SK-N-SH (cell line): ENCODE measurements at regions not wholly inside any gene's neighbourhood (a gene's known extent, or its start where the extent isn't known, plus 50 kb on each side); places are given as distances from the start of the nearest gene placed in this dataset.

Source experiments
- CTCF ChIA-PET: fragments of 300-600, 350-600 bp; formaldehyde crosslinking; extraction: SDS; loops from one replicate; lab custom pipeline; 2021; lab: Yijun Ruan, JAX
- POLR2A ChIA-PET: fragments of 350-600 bp; sonication (Branson Sonifier 250); formaldehyde crosslinking; extraction: SDS; loops from one replicate; lab custom pipeline; 2020; ENCODE audit warnings: antibody characterized with exemption, inconsistent platforms; lab: Yijun Ruan, JAX
- DNase-seq: peaks from one replicate; pipeline ENCODE4 v3.0.0; 2012
- H2AFZ ChIP-seq: fragments of 200-600 bp; sonication (generic); 2 replicates; pipeline ENCODE4 v1.8.1; 2016; ENCODE audit warnings: antibody characterized with exemption, mild to moderate bottlenecking, low read depth
- H3F3A ChIP-seq: fragments of 200-600 bp; sonication (generic); replicated peaks from 2 replicates; pipeline ENCODE3; 2016; ENCODE audit warnings: antibody characterized with exemption, mild to moderate bottlenecking; ENCODE audit not compliant: insufficient read depth
- H3K27ac ChIP-seq, 2 experiments: fragments of 200-500 bp in 1 of 2; fragments of 200-600 bp in 1 of 2; sonication (Bioruptor generic) in 1 of 2; sonication (generic), shearing (Covaris generic) in 1 of 2; 2 replicates each; pipeline versions ENCODE4 v1.5.1 to v1.6.1; 2014 to 2016; ENCODE audit warnings: low read depth in 2 of 2, inconsistent platforms in 1 of 2, low read length in 1 of 2, mild to moderate bottlenecking in 1 of 2, mixed read lengths in 1 of 2
- H3K27me3 ChIP-seq: fragments of 200-600 bp; sonication (generic), shearing (Covaris generic); 2 replicates; pipeline ENCODE4 v1.6.1; 2016; ENCODE audit warnings: mixed run types; ENCODE audit not compliant: insufficient read depth
- H3K36me3 ChIP-seq, 2 experiments: fragments of 200-500 bp in 1 of 2; fragments of 200-600 bp in 1 of 2; sonication (Bioruptor generic) in 1 of 2; sonication (generic) in 1 of 2; replicated peaks in 1 of 2; 2 replicates each; pipeline versions ENCODE3 to v1.5.1; 2014 to 2016; ENCODE audit warnings: low read length in 1 of 2, mild to moderate bottlenecking in 1 of 2; ENCODE audit not compliant: insufficient read depth in 2 of 2, control insufficient read depth in 1 of 2
- H3K4me1 ChIP-seq, 2 experiments: fragments of 200-500 bp in 1 of 2; fragments of 200-600 bp in 1 of 2; sonication (Bioruptor generic) in 1 of 2; sonication (generic), shearing (Covaris generic) in 1 of 2; 2 replicates each; pipeline versions ENCODE4 v1.5.1 to v1.6.1; 2014 to 2016; ENCODE audit warnings: low read depth in 1 of 2, low read length in 1 of 2, mixed run types in 1 of 2; ENCODE audit not compliant: insufficient read depth in 2 of 2, control insufficient read depth in 1 of 2
- H3K4me2 ChIP-seq: fragments of 200-600 bp; sonication (generic), shearing (Covaris generic); 2 replicates; pipeline ENCODE4 v1.6.1; 2017; ENCODE audit warnings: mixed run types
- H3K4me3 ChIP-seq, 2 experiments: fragments of 200-500 bp in 1 of 2; fragments of 200-600 bp in 1 of 2; sonication (Bioruptor generic) in 1 of 2; sonication (generic), shearing (Covaris generic) in 1 of 2; 2 replicates each; pipeline versions ENCODE4 v1.5.1 to v1.8.1; 2014 to 2016; ENCODE audit warnings: low read depth in 2 of 2, inconsistent platforms in 1 of 2, low read length in 1 of 2, mild to moderate bottlenecking in 1 of 2, mixed read lengths in 1 of 2, moderate library complexity in 1 of 2
- H3K79me2 ChIP-seq: fragments of 200-600 bp; sonication (generic); 2 replicates; pipeline ENCODE4 v1.8.1; 2017; ENCODE audit warnings: mild to moderate bottlenecking; ENCODE audit not compliant: insufficient read depth
- H3K9ac ChIP-seq: fragments of 200-600 bp; sonication (generic); 2 replicates; pipeline ENCODE4 v1.6.1; 2017; ENCODE audit warnings: mixed run types
- H3K9me2 ChIP-seq: fragments of 200-600 bp; sonication (generic); 2 replicates; pipeline ENCODE4 v1.6.1; 2017; ENCODE audit warnings: mixed run types
- H3K9me3 ChIP-seq: fragments of 200-600 bp; sonication (generic); 2 replicates; pipeline ENCODE4 v1.6.1; 2017; ENCODE audit warnings: mixed run types, mild to moderate bottlenecking, moderate library complexity
- H4K20me1 ChIP-seq: fragments of 200-600 bp; sonication (generic); 2 replicates; pipeline ENCODE4 v1.6.1; 2017; ENCODE audit warnings: mild to moderate bottlenecking, mixed run types; ENCODE audit not compliant: insufficient read depth
- CHD2 ChIP-seq: fragments of 150-350 bp; IDR thresholded peaks from 2 replicates; pipeline ENCODE4 v1.6.1; 2018; ENCODE audit warnings: low read length; ENCODE audit not compliant: partially characterized antibody
- EZH2phosphoT487 ChIP-seq: fragments of 200-600 bp; sonication (generic); IDR thresholded peaks from 2 replicates; pipeline ENCODE4 v1.6.1; 2017; ENCODE audit warnings: low read depth, mixed run types, mild to moderate bottlenecking, antibody characterized with exemption, moderate library complexity, borderline replicate concordance
- FOSL2 ChIP-seq: IDR thresholded peaks from 2 replicates; pipeline ENCODE4 v1.4.0; 2012; ENCODE audit warnings: low read depth, mild to moderate bottlenecking, moderate library complexity, borderline replicate concordance
- GABPA ChIP-seq: IDR thresholded peaks from 2 replicates; pipeline ENCODE4 v1.4.0; 2012; ENCODE audit warnings: low read depth, mild to moderate bottlenecking
- GATA2 ChIP-seq: sonication (generic); formaldehyde crosslinking; IDR thresholded peaks from 2 replicates; pipeline ENCODE4 v1.5.0; 2020; ENCODE audit warnings: mild to moderate bottlenecking, missing genetic modification reagents
- MXI1 ChIP-seq: IDR thresholded peaks from 2 replicates; pipeline ENCODE4 v1.6.1; 2012; ENCODE audit warnings: mild to moderate bottlenecking, low read depth, low read length, improper control_type of control experiment
- POLR2AphosphoS5 ChIP-seq: IDR thresholded peaks from 2 replicates; pipeline ENCODE4 v1.6.1; 2012; ENCODE audit warnings: low read depth, low read length
- RCOR1 ChIP-seq: fragments of 150-350 bp; IDR thresholded peaks from 2 replicates; pipeline ENCODE4 v1.6.1; 2017; ENCODE audit warnings: antibody characterized with exemption, low read length
- RXRA ChIP-seq: IDR thresholded peaks from 2 replicates; pipeline ENCODE4 v1.4.0; 2012; ENCODE audit warnings: low read depth, mild to moderate bottlenecking, borderline replicate concordance
- SIN3A ChIP-seq: IDR thresholded peaks from 2 replicates; pipeline ENCODE4 v1.6.1; 2012; ENCODE audit warnings: low read depth, mild to moderate bottlenecking, low read length, moderate library complexity, borderline replicate concordance
- SMC3 ChIP-seq: IDR thresholded peaks from 2 replicates; pipeline ENCODE4 v1.6.1; 2012; ENCODE audit warnings: low read depth, low read length, improper control_type of control experiment
- TAF1 ChIP-seq: IDR thresholded peaks from 2 replicates; pipeline ENCODE4 v1.6.1; 2012; ENCODE audit warnings: low read depth, mild to moderate bottlenecking, low read length, moderate library complexity, borderline replicate concordance
- TCF12 ChIP-seq: IDR thresholded peaks from 2 replicates; pipeline ENCODE4 v1.4.0; 2012
- TEAD4 ChIP-seq: IDR thresholded peaks from 2 replicates; pipeline ENCODE4 v1.4.0; 2012; ENCODE audit warnings: mild to moderate bottlenecking, borderline replicate concordance; ENCODE audit not compliant: insufficient read depth
- WGBS: methylation state at CpG from one replicate; pipeline ENCODE4 v1.1.6; 2017; ENCODE audit warnings: low lambda C conversion rate; 5-methylcytosine and 5-hydroxymethylcytosine counted together
- TF ChIP-seq, protein P1 (sequence below): fragments of 200-600 bp; sonication (generic); IDR thresholded peaks from 2 replicates; pipeline ENCODE4 v1.6.1; 2017; ENCODE audit warnings: antibody characterized with exemption, mild to moderate bottlenecking, moderate library complexity
- TF ChIP-seq, protein P2 (sequence below): fragments of 150-350 bp; IDR thresholded peaks from 2 replicates; pipeline ENCODE4 v1.6.1; 2017; ENCODE audit warnings: antibody characterized with exemption, low read length, low read depth, borderline replicate concordance
- TF ChIP-seq, protein P3 (sequence below): IDR thresholded peaks from 2 replicates; pipeline ENCODE4 v1.4.0; 2012; ENCODE audit warnings: low read depth, borderline replicate concordance
- TF ChIP-seq, protein P4 (sequence below): fragments of 150-350 bp; IDR thresholded peaks from 2 replicates; pipeline ENCODE4 v1.6.1; 2016; ENCODE audit warnings: mild to moderate bottlenecking, low read depth, low read length
- TF ChIP-seq, protein P5 (sequence below): IDR thresholded peaks from 2 replicates; pipeline ENCODE4; 2012

DNA sequence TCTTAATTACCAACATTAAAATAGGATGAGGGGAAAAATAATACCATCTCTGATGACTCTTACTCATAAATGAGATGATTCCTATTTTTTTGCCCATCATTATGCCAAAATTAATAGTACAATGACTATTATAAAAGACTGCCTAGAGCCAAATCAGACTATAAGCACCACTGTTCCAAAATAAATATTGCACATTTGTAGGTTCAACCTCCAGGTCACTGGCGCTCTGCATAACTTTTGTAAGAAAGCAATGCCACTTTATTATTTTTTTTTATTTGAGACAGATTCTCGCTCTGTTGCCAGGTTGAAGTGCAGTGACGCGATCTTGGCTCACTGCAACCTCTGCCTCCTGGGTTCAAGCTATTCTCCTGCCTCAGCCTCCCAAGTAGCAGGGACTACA, 142.5 kb upstream of the SP8 start:
- POLR2A ChIA-PET: no interaction called here

DNA sequence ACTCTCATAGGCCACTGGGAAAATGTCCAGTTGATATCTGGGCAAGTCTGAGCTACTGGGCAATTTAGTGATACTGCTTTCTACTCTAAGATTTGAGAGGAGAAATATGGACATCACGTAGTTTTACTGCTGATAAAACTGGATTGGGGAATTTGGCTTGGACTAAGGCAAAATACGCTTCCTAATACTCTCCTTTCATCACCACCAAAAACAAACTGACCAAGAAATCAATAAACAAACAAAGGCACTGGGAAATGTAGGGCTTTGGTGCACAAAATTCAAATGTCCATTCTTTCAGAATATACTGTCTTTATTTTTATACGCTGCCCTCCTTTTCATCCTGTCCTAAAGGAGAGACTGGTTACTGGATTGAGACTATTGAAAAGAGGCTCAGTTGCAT, 145.1 kb upstream of the SP8 start:
- Histone ChIP-seq H3K4me3 (no peak overlapping the region), H3K4me2 (no peak overlapping the region), H2AFZ (no peak overlapping the region), H3K9me2 (no peaks in the 10 kb centered on the region), H4K20me1 (no peaks in the 10 kb centered on the region), H3K4me1 (no peaks in the 10 kb centered on the region), H3F3A (no peaks in the 10 kb centered on the region), H3K27me3 (no peaks in the 10 kb centered on the region), H3K36me3 (no peaks in the 10 kb centered on the region), H3K27ac (no peak overlapping the region), H3K79me2 (no peaks in the 10 kb centered on the region), H3K9ac (no peak overlapping the region), H3K9me3 (no peaks in the 10 kb centered on the region)
- DNase-seq: no peak
- CTCF ChIA-PET: no interaction called here
- POLR2A ChIA-PET: no interaction called here
- WGBS: 1% methylated on average over 3 of the region's 3 CpGs
- TF ChIP-seq MXI1: no peak
- no peak for TF ChIP-seq GATA2 (CRISPR knock-in tag)
- no peak for TF ChIP-seq GABPA
- TF ChIP-seq TEAD4: no peak
- TF ChIP-seq, protein P1, sequence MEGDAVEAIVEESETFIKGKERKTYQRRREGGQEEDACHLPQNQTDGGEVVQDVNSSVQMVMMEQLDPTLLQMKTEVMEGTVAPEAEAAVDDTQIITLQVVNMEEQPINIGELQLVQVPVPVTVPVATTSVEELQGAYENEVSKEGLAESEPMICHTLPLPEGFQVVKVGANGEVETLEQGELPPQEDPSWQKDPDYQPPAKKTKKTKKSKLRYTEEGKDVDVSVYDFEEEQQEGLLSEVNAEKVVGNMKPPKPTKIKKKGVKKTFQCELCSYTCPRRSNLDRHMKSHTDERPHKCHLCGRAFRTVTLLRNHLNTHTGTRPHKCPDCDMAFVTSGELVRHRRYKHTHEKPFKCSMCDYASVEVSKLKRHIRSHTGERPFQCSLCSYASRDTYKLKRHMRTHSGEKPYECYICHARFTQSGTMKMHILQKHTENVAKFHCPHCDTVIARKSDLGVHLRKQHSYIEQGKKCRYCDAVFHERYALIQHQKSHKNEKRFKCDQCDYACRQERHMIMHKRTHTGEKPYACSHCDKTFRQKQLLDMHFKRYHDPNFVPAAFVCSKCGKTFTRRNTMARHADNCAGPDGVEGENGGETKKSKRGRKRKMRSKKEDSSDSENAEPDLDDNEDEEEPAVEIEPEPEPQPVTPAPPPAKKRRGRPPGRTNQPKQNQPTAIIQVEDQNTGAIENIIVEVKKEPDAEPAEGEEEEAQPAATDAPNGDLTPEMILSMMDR: no peak
- TF ChIP-seq TCF12: no peak
- TF ChIP-seq TAF1: no peak
- no peak for TF ChIP-seq RXRA
- TF ChIP-seq, protein P2, sequence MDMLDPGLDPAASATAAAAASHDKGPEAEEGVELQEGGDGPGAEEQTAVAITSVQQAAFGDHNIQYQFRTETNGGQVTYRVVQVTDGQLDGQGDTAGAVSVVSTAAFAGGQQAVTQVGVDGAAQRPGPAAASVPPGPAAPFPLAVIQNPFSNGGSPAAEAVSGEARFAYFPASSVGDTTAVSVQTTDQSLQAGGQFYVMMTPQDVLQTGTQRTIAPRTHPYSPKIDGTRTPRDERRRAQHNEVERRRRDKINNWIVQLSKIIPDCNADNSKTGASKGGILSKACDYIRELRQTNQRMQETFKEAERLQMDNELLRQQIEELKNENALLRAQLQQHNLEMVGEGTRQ: no peak
- no peak for TF ChIP-seq FOSL2
- no peak for TF ChIP-seq CHD2
- TF ChIP-seq EZH2phosphoT487: no peak
- no peak for TF ChIP-seq SIN3A
- TF ChIP-seq, protein P3, sequence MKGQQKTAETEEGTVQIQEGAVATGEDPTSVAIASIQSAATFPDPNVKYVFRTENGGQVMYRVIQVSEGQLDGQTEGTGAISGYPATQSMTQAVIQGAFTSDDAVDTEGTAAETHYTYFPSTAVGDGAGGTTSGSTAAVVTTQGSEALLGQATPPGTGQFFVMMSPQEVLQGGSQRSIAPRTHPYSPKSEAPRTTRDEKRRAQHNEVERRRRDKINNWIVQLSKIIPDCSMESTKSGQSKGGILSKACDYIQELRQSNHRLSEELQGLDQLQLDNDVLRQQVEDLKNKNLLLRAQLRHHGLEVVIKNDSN: no peak

More for the DNA sequence above, 142.5 kb upstream of the SP8 start:
- 1% methylated on average over 4 of the region's 4 CpGs for WGBS
- TF ChIP-seq RCOR1 (no peak), SMC3 (no peak), GATA2 (CRISPR knock-in tag) (no peak), POLR2AphosphoS5 (no peak)
- TF ChIP-seq, protein P4, sequence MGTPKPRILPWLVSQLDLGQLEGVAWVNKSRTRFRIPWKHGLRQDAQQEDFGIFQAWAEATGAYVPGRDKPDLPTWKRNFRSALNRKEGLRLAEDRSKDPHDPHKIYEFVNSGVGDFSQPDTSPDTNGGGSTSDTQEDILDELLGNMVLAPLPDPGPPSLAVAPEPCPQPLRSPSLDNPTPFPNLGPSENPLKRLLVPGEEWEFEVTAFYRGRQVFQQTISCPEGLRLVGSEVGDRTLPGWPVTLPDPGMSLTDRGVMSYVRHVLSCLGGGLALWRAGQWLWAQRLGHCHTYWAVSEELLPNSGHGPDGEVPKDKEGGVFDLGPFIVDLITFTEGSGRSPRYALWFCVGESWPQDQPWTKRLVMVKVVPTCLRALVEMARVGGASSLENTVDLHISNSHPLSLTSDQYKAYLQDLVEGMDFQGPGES: no peak
- TF ChIP-seq, protein P5, sequence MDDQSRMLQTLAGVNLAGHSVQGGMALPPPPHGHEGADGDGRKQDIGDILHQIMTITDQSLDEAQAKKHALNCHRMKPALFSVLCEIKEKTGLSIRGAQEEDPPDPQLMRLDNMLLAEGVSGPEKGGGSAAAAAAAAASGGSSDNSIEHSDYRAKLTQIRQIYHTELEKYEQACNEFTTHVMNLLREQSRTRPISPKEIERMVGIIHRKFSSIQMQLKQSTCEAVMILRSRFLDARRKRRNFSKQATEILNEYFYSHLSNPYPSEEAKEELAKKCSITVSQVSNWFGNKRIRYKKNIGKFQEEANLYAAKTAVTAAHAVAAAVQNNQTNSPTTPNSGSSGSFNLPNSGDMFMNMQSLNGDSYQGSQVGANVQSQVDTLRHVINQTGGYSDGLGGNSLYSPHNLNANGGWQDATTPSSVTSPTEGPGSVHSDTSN: no peak
- no peak overlapping the region for H3K4me3 ChIP-seq
- H2AFZ ChIP-seq: no peak overlapping the region
- no peaks in the 10 kb centered on the region for H3K9me2 ChIP-seq
- CTCF ChIA-PET: no interaction called here
- H3K36me3 ChIP-seq: no peaks in the 10 kb centered on the region
- no peaks in the 10 kb centered on the region for H3K79me2 ChIP-seq
- H3F3A ChIP-seq: no peaks in the 10 kb centered on the region
- H3K4me2 ChIP-seq: no peak overlapping the region
- H3K9me3 ChIP-seq: no peaks in the 10 kb centered on the region
- no peak overlapping the region for H3K27ac ChIP-seq
- H3K27me3 ChIP-seq: no peaks in the 10 kb centered on the region
- DNase-seq: no peak
- H4K20me1 ChIP-seq: no peaks in the 10 kb centered on the region
- H3K9ac ChIP-seq: no peak overlapping the region
- H3K4me1 ChIP-seq: no peaks in the 10 kb centered on the region
